OCI-LY7 (cell line): ENCODE measurements at regions not wholly inside any gene's neighbourhood (a gene's known extent, or its start where the extent isn't known, plus 50 kb on each side); places are given as distances from the start of the nearest gene placed in this dataset.

ENCODE experiments used
- BruUV-seq: library from RNA; stranded (reverse); fragments of 400-500 nt; replicated peaks from 2 replicates; lab custom pipeline; 2021; lab: Mats Ljungman, UMichigan
- CTCF ChIA-PET: fragments of 300-600 bp; sonication (Branson Sonifier 250); formaldehyde crosslinking; loops from one replicate; lab custom pipeline; 2022; ENCODE audit warnings: antibody characterized with exemption; ENCODE audit not compliant: unreplicated experiment; lab: Charles Lee
- POLR2A ChIA-PET: fragments of 300-600 bp; sonication (Branson Sonifier 250); formaldehyde crosslinking; loops from one replicate; lab custom pipeline; 2022; ENCODE audit warnings: antibody characterized with exemption; lab: Charles Lee
- DNase-seq: peaks from one replicate; pipeline ENCODE4 v3.0.0-alpha.2; 2015; ENCODE audit warnings: low spot score
- H2AFZ ChIP-seq: fragments of 200-600 bp; sonication (generic), shearing (Covaris generic); 2 replicates; pipeline ENCODE4 v1.6.1; 2014; ENCODE audit warnings: mild to moderate bottlenecking, antibody characterized with exemption, low read length, moderate library complexity
- H3K27ac ChIP-seq: fragments of 200-600 bp; sonication (generic); 2 replicates; pipeline ENCODE4 v1.5.1; 2014; ENCODE audit warnings: mixed run types, low read depth, mild to moderate bottlenecking, moderate library complexity, low read length, inconsistent platforms; ENCODE audit not compliant: poor library complexity, severe bottlenecking
- H3K36me3 ChIP-seq: fragments of 200-600 bp; sonication (generic); 2 replicates; pipeline ENCODE4 v1.6.1; 2014; ENCODE audit warnings: mild to moderate bottlenecking, antibody characterized with exemption, low read length, moderate library complexity, mixed read lengths; ENCODE audit not compliant: insufficient read depth
- H3K4me1 ChIP-seq: fragments of 200-600 bp; sonication (generic); 2 replicates; pipeline ENCODE4 v1.5.1; 2014; ENCODE audit warnings: mild to moderate bottlenecking, low read length; ENCODE audit not compliant: insufficient read depth, poor library complexity, severe bottlenecking
- H3K4me2 ChIP-seq: fragments of 200-600 bp; sonication (generic); 2 replicates; pipeline ENCODE4 v1.6.1; 2014; ENCODE audit warnings: mild to moderate bottlenecking, low read length
- H3K4me3 ChIP-seq: fragments of 200-600 bp; sonication (generic); 2 replicates; pipeline ENCODE4 v1.5.1; 2014; ENCODE audit warnings: mild to moderate bottlenecking, low read depth, low read length; ENCODE audit not compliant: poor library complexity, severe bottlenecking
- H3K79me2 ChIP-seq: fragments of 200-600 bp; sonication (generic); 2 replicates; pipeline ENCODE4 v1.6.1; 2016; ENCODE audit warnings: low read depth, mild to moderate bottlenecking, low read length, moderate library complexity, mixed read lengths; ENCODE audit not compliant: insufficient read depth
- H3K9me2 ChIP-seq: fragments of 200-600 bp; sonication (generic); 2 replicates; pipeline ENCODE4 v1.6.1; 2016; ENCODE audit warnings: mild to moderate bottlenecking, low read length, mixed read lengths; ENCODE audit not compliant: insufficient read depth
- H3K9me3 ChIP-seq: fragments of 200-600 bp; sonication (generic); 2 replicates; pipeline ENCODE4 v1.6.1; 2014; ENCODE audit warnings: mild to moderate bottlenecking, mixed run types, low read length, mixed read lengths
- H4K20me1 ChIP-seq: fragments of 200-600 bp; sonication (generic); 2 replicates; pipeline ENCODE4 v1.6.1; 2014; ENCODE audit warnings: mild to moderate bottlenecking, antibody characterized with exemption, low read length, moderate library complexity, mixed read lengths; ENCODE audit not compliant: insufficient read depth
- EZH2phosphoT487 ChIP-seq: fragments of 200-600 bp; sonication (generic); IDR thresholded peaks from 2 replicates; pipeline ENCODE4 v1.6.1; 2018; ENCODE audit warnings: low read depth, borderline replicate concordance, mild to moderate bottlenecking, mixed run types, antibody characterized with exemption, low read length, moderate library complexity, mixed read lengths
- intact Hi-C: fragments of 100-400 bp; cut with micrococcal nuclease; formaldehyde crosslinking; loops from one replicate; pipeline ENCODE4 v1.10.0; 2022; ENCODE audit not compliant: unreplicated experiment
- TF ChIP-seq, protein P1 (sequence below): fragments of 200-600 bp; sonication (generic); conservative IDR thresholded peaks from 2 replicates; pipeline ENCODE4 v1.5.1; 2014; ENCODE audit warnings: mild to moderate bottlenecking, antibody characterized with exemption, low read length, moderate library complexity, mixed read lengths

DNA sequence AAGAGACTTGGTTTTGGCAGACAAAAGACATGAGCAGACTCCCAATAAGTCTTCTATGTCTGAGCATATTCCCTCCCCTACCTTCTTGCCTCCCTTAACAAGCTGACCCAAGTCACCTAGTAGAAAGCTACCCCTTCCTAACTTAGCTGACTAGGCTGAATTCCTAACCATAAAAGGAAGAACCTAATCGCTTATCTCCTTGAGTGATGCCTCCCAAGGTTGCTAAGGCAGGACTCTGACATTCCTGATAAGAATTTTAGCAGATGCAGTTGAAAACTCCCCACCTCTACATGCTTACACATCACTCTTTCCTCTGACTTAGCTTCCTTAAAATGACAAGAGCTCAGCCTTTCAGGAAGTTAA is 704.7 kb upstream of the MBL2 start:
- H3K79me2 ChIP-seq = no peaks in the 10 kb centered on the region
- TF ChIP-seq, protein P1, sequence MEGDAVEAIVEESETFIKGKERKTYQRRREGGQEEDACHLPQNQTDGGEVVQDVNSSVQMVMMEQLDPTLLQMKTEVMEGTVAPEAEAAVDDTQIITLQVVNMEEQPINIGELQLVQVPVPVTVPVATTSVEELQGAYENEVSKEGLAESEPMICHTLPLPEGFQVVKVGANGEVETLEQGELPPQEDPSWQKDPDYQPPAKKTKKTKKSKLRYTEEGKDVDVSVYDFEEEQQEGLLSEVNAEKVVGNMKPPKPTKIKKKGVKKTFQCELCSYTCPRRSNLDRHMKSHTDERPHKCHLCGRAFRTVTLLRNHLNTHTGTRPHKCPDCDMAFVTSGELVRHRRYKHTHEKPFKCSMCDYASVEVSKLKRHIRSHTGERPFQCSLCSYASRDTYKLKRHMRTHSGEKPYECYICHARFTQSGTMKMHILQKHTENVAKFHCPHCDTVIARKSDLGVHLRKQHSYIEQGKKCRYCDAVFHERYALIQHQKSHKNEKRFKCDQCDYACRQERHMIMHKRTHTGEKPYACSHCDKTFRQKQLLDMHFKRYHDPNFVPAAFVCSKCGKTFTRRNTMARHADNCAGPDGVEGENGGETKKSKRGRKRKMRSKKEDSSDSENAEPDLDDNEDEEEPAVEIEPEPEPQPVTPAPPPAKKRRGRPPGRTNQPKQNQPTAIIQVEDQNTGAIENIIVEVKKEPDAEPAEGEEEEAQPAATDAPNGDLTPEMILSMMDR = no peak
- TF ChIP-seq EZH2phosphoT487 = no peak
- intact Hi-C loops = no loop called here
- H3K27ac ChIP-seq = no peak overlapping the region
- no peaks in the 10 kb centered on the region for H3K36me3 ChIP-seq
- H3K9me2 ChIP-seq = no peaks in the 10 kb centered on the region
- H3K4me2 ChIP-seq = no peak overlapping the region
- DNase-seq = no peak
- BruUV-seq = no TSS peak
- POLR2A ChIA-PET = no interaction called here
- H4K20me1 ChIP-seq = no peaks in the 10 kb centered on the region
- H3K4me3 ChIP-seq = no peak overlapping the region
- CTCF ChIA-PET = no interaction called here
- no peaks in the 10 kb centered on the region for H3K4me1 ChIP-seq
- H2AFZ ChIP-seq = no peak overlapping the region
- no peaks in the 10 kb centered on the region for H3K9me3 ChIP-seq

DNA sequence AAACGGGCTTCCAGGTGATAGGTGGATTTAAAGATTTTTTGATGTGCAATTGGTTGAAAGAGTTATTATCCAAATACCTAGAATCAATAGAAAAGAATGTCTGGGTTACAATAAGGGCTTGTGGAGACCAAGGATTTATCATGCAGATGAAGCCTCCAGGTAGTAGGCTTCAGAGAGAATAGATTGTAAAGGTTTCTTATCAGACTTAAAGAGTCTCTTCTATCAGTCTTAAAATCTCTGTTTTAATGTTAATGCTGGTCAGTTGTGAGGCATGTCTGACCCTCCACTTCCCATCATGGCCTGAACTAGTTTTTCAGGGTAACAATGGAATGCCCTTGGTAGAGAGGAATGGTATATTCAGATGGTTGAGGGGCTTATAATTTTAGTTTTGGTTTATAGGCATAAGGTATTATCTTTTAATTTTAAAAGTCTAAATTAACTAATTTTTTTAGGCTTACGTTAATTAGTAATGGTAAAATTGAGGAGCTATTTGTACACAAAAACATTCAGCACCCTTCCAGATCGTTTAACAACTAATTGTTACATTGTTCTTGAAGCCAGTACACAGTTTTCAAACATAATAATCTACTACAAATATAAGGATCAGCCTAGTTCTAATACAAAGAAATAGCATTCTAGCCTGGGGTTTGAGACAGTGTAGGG is 704.2 kb upstream of the MBL2 start:
- POLR2A ChIA-PET = no interaction called here
- intact Hi-C loops = no loop called here
- no peak for TF ChIP-seq EZH2phosphoT487
- TF ChIP-seq, protein P1 = no peak

DNA sequence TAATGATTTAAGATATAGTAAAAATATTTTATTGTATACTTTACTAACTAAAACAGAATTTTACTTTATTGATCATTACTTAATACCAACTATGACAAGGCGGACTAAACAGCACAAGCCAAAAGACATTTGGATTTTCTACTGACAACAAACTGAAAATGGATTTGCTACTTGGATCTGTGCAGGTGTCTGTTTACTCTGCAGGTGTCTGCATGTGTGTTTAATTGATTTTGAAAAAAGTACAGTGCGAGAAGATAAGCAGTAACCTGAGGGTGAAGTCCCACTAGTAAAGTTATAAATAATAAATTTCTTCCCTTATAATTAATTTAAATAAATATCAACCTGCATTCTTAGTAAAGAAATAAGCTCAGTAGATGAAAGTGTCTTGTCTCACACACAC is 696.8 kb upstream of the MBL2 start:
- H3K36me3 ChIP-seq = no peaks in the 10 kb centered on the region
- H3K4me3 ChIP-seq = no peak overlapping the region
- no TSS peak for BruUV-seq
- CTCF ChIA-PET = no interaction called here
- no peaks in the 10 kb centered on the region for H3K9me2 ChIP-seq
- H3K4me1 ChIP-seq = no peaks in the 10 kb centered on the region
- POLR2A ChIA-PET = interaction anchor here (0.6 kb wide), 1 partner anchor 48 kb away, joined by 3 read pairs; no protein-coding TSS in a partner anchor
- no peak overlapping the region for H2AFZ ChIP-seq
- intact Hi-C loops = no loop called here
- TF ChIP-seq, protein P1 = no peak
- no peak for TF ChIP-seq EZH2phosphoT487
- H3K9me3 ChIP-seq = no peaks in the 10 kb centered on the region
- DNase-seq = no peak
- no peak overlapping the region for H3K4me2 ChIP-seq
- no peak overlapping the region for H3K27ac ChIP-seq
- H3K79me2 ChIP-seq = no peaks in the 10 kb centered on the region
- H4K20me1 ChIP-seq = no peaks in the 10 kb centered on the region

More for the DNA sequence above, 704.2 kb upstream of the MBL2 start:
- no peak overlapping the region for H2AFZ ChIP-seq
- no TSS peak for BruUV-seq
- H3K36me3 ChIP-seq = no peaks in the 10 kb centered on the region
- CTCF ChIA-PET = no interaction called here
- no peak for DNase-seq
- no peak overlapping the region for H3K4me3 ChIP-seq
- H3K9me2 ChIP-seq = no peaks in the 10 kb centered on the region
- H3K4me1 ChIP-seq = no peaks in the 10 kb centered on the region
- H3K79me2 ChIP-seq = no peaks in the 10 kb centered on the region
- no peaks in the 10 kb centered on the region for H3K9me3 ChIP-seq
- no peaks in the 10 kb centered on the region for H4K20me1 ChIP-seq
- no peak overlapping the region for H3K27ac ChIP-seq
- no peak overlapping the region for H3K4me2 ChIP-seq
